H9 (cell line): ENCODE measurements at regions not wholly inside any gene's neighbourhood (a gene's known extent, or its start where the extent isn't known, plus 50 kb on each side); places are given as distances from the start of the nearest gene placed in this dataset.

Experiments used
- DNase-seq: peaks from one replicate; pipeline ENCODE4 v3.0.0-alpha.2; 2017
- H2AFZ ChIP-seq: one replicate; pipeline ENCODE4 v1.6.1; 2013; ENCODE audit warnings: mild to moderate bottlenecking, low read length, control low read depth, moderate library complexity
- H2AK5ac ChIP-seq: 2 replicates; pipeline ENCODE4 v1.6.1; 2013; ENCODE audit warnings: low read length, control low read depth, mixed read lengths; ENCODE audit not compliant: insufficient read length
- H2BK120ac ChIP-seq: one replicate; pipeline ENCODE4 v1.6.1; 2013; ENCODE audit warnings: low read depth, mild to moderate bottlenecking, low read length, control low read depth, inconsistent platforms; ENCODE audit not compliant: poor library complexity, severe bottlenecking
- H2BK12ac ChIP-seq: 2 replicates; pipeline ENCODE4 v1.6.1; 2013; ENCODE audit warnings: low read length, control low read depth, mixed read lengths, low read depth; ENCODE audit not compliant: insufficient read length
- H2BK15ac ChIP-seq: 2 replicates; pipeline ENCODE4 v1.6.1; 2013; ENCODE audit warnings: low read depth, low read length, control low read depth
- H2BK20ac ChIP-seq: one replicate; pipeline ENCODE4 v1.6.1; 2013; ENCODE audit warnings: low read depth, mild to moderate bottlenecking, low read length, control low read depth, inconsistent platforms; ENCODE audit not compliant: poor library complexity, severe bottlenecking
- H2BK5ac ChIP-seq: 2 replicates; pipeline ENCODE4 v1.6.1; 2013; ENCODE audit warnings: low read length, control low read depth, mixed read lengths; ENCODE audit not compliant: insufficient read length
- H3K14ac ChIP-seq: 2 replicates; pipeline ENCODE4 v1.6.1; 2013; ENCODE audit warnings: low read length, control low read depth; ENCODE audit not compliant: insufficient read depth
- H3K18ac ChIP-seq: 2 replicates; pipeline ENCODE4 v1.6.1; 2013; ENCODE audit warnings: low read depth, mild to moderate bottlenecking, mixed read lengths, low read length, control low read depth; ENCODE audit not compliant: insufficient read length
- H3K23ac ChIP-seq: 2 replicates; pipeline ENCODE4 v1.6.1; 2013; ENCODE audit warnings: low read length, control low read depth, mixed read lengths, low read depth; ENCODE audit not compliant: insufficient read length
- H3K23me2 ChIP-seq: 2 replicates; pipeline ENCODE4 v1.6.1; 2013; ENCODE audit warnings: low read depth, mild to moderate bottlenecking, mixed read lengths, low read length, control low read depth; ENCODE audit not compliant: insufficient read length, poor library complexity, severe bottlenecking
- H3K27ac ChIP-seq: 2 replicates; pipeline ENCODE4 v1.5.1; 2013; ENCODE audit warnings: low read length, control low read depth, mixed read lengths, low read depth; ENCODE audit not compliant: insufficient read length
- H3K27me3 ChIP-seq: 2 replicates; pipeline ENCODE4 v1.6.1; 2013; ENCODE audit warnings: low read length, control low read depth, inconsistent platforms; ENCODE audit not compliant: insufficient read depth
- H3K4ac ChIP-seq: 2 replicates; pipeline ENCODE4 v1.6.1; 2013; ENCODE audit warnings: low read depth, mild to moderate bottlenecking, control low read depth, inconsistent platforms, low read length, moderate library complexity
- H3K4me1 ChIP-seq: 2 replicates; pipeline ENCODE4 v1.6.1; 2013; ENCODE audit warnings: low read length, control low read depth, inconsistent platforms; ENCODE audit not compliant: insufficient read depth
- H3K4me2 ChIP-seq: 2 replicates; pipeline ENCODE4 v1.6.1; 2013; ENCODE audit warnings: low read length, control low read depth, mixed read lengths; ENCODE audit not compliant: insufficient read length, insufficient read depth
- H3K56ac ChIP-seq: 2 replicates; pipeline ENCODE4 v1.6.1; 2013; ENCODE audit warnings: low read depth, mild to moderate bottlenecking, mixed read lengths, low read length, control low read depth; ENCODE audit not compliant: insufficient read length
- H3K79me1 ChIP-seq: 2 replicates; pipeline ENCODE4 v1.6.1; 2013; ENCODE audit warnings: low read depth, mild to moderate bottlenecking, moderate library complexity, low read length, control low read depth, inconsistent platforms; ENCODE audit not compliant: insufficient read depth, poor library complexity, severe bottlenecking
- H3K79me2 ChIP-seq: 2 replicates; pipeline ENCODE4 v1.6.1; 2013; ENCODE audit warnings: low read length, control low read depth, inconsistent platforms; ENCODE audit not compliant: insufficient read depth
- H3K9ac ChIP-seq: 2 replicates; pipeline ENCODE4 v1.6.1; 2013; ENCODE audit warnings: low read length, control low read depth, mixed read lengths; ENCODE audit not compliant: insufficient read length; ENCODE audit errors: extremely low read depth
- H3K9me3 ChIP-seq: one replicate; pipeline ENCODE4 v1.6.1; 2013; ENCODE audit warnings: low read depth, low read length, inconsistent platforms; ENCODE audit not compliant: control insufficient read depth
- H3T11ph ChIP-seq: one replicate; pipeline ENCODE4 v1.6.1; 2013; ENCODE audit warnings: mild to moderate bottlenecking, low read length, control low read depth, inconsistent platforms
- H4K20me1 ChIP-seq: one replicate; pipeline ENCODE4 v1.6.1; 2013; ENCODE audit not compliant: control insufficient read depth, insufficient read length, insufficient read depth
- H4K5ac ChIP-seq: 2 replicates; pipeline ENCODE4 v1.6.1; 2013; ENCODE audit warnings: low read depth, mild to moderate bottlenecking, mixed read lengths, low read length, control low read depth; ENCODE audit not compliant: insufficient read length
- H4K8ac ChIP-seq: replicated peaks from 2 replicates; pipeline ENCODE4 v1.6.1; 2013; ENCODE audit warnings: low read length, control low read depth, mixed read lengths, low read depth; ENCODE audit not compliant: insufficient read length
- H4K91ac ChIP-seq: 2 replicates; pipeline ENCODE4 v1.6.1; 2013; ENCODE audit warnings: low read depth, mild to moderate bottlenecking, moderate library complexity, mixed read lengths, low read length, control low read depth; ENCODE audit not compliant: insufficient read length
- H3K27ac Mint-ChIP-seq, 3 experiments: 2 replicates in 2 of 3; 3 replicates in 1 of 3; pipeline ENCODE4 v1.8.0; 2020 to 2021; ENCODE audit warnings: mixed read lengths in 3 of 3, mild to moderate bottlenecking in 1 of 3, moderate library complexity in 1 of 3
- H3K27me3 Mint-ChIP-seq: 2 replicates; pipeline ENCODE4 v1.8.0; 2021; ENCODE audit warnings: low read depth, mild to moderate bottlenecking, moderate library complexity, mixed read lengths
- H3K36me3 Mint-ChIP-seq, 3 experiments: 2 replicates in 2 of 3; 3 replicates in 1 of 3; pipeline ENCODE4 v1.8.0; 2020 to 2021; ENCODE audit warnings: low read depth in 3 of 3, mixed read lengths in 3 of 3; ENCODE audit not compliant: insufficient read depth in 1 of 3
- H3K4me1 Mint-ChIP-seq, 2 experiments: 2 replicates each; pipeline ENCODE4 v1.8.0; 2020; ENCODE audit warnings: mixed read lengths in 2 of 2
- H3K4me3 Mint-ChIP-seq, 2 experiments: 2 replicates in 1 of 2; 3 replicates in 1 of 2; pipeline ENCODE4 v1.8.0; 2020 to 2021; ENCODE audit warnings: mild to moderate bottlenecking in 2 of 2, mixed read lengths in 2 of 2, moderate library complexity in 1 of 2
- H3K9me3 Mint-ChIP-seq, 2 experiments: 2 replicates in 1 of 2; 3 replicates in 1 of 2; pipeline ENCODE4 v1.8.0; 2020; ENCODE audit warnings: mild to moderate bottlenecking in 2 of 2, mixed read lengths in 2 of 2, moderate library complexity in 1 of 2
- WGBS: extraction: QIAGEN DNeasy Blood & Tissue Kit; methylation state at CpG from one replicate; pipeline ENCODE4 v1.1.7; 2013; ENCODE audit warnings: missing lambda C conversion rate, low lambda C conversion rate, mixed read lengths; ENCODE audit not compliant: insufficient read length; ENCODE audit errors: extremely low coverage; 5-methylcytosine and 5-hydroxymethylcytosine counted together
- TF ChIP-seq, protein P1 (sequence below): fragments of 200-600 bp; sonication (generic); conservative IDR thresholded peaks from 3 replicates; pipeline ENCODE4 v1.8.0; 2021; ENCODE audit warnings: antibody characterized with exemption, mild to moderate bottlenecking

DNA sequence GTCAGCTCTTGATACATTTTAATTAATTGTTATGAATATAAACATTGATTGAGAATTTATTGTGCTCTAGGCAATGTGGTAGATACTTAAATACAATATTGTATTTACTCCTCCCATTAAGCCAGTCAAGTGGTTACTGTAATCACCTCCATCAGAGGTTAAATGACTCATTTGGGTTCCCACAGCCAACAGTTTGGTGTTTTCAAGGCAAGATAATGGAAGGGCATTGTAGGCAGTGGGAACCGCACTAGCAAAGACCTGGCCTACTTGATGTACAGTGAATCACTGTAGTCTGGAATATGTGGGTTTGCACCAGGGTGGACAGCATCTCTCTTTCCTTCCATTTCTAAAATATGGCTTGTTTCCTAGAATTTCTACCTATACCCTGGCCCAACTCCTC is 127.4 kb downstream of the EDEM1 start:
- no peak overlapping the region for H3K4ac ChIP-seq

More for the DNA sequence above, 127.4 kb downstream of the EDEM1 start:
- no peak overlapping the region for H2BK15ac ChIP-seq
- H3K18ac ChIP-seq = no peak overlapping the region
- no peak overlapping the region for H3K9ac ChIP-seq
- no peaks in the 10 kb centered on the region for H3K4me1 ChIP-seq
- no peak overlapping the region for H4K91ac ChIP-seq
- no peaks in the 10 kb centered on the region; a peak in 1 of 5 replicates for H3K9me3 Mint-ChIP-seq
- H3K27ac Mint-ChIP-seq = no peak overlapping the region
- no peak overlapping the region for H2BK20ac ChIP-seq
- no peaks in the 10 kb centered on the region for H4K20me1 ChIP-seq
- H3K79me2 ChIP-seq = no peaks in the 10 kb centered on the region
- H3K14ac ChIP-seq = no peak overlapping the region
- peaks cover 3% of the 10 kb centered on the region in 2 experiments; a peak in 2 of 4 replicates for H3K4me1 Mint-ChIP-seq
- H3T11ph ChIP-seq = no peak overlapping the region
- TF ChIP-seq, protein P1, sequence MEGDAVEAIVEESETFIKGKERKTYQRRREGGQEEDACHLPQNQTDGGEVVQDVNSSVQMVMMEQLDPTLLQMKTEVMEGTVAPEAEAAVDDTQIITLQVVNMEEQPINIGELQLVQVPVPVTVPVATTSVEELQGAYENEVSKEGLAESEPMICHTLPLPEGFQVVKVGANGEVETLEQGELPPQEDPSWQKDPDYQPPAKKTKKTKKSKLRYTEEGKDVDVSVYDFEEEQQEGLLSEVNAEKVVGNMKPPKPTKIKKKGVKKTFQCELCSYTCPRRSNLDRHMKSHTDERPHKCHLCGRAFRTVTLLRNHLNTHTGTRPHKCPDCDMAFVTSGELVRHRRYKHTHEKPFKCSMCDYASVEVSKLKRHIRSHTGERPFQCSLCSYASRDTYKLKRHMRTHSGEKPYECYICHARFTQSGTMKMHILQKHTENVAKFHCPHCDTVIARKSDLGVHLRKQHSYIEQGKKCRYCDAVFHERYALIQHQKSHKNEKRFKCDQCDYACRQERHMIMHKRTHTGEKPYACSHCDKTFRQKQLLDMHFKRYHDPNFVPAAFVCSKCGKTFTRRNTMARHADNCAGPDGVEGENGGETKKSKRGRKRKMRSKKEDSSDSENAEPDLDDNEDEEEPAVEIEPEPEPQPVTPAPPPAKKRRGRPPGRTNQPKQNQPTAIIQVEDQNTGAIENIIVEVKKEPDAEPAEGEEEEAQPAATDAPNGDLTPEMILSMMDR = no peak
- no peak overlapping the region for H2AFZ ChIP-seq
- no peak overlapping the region for H3K4me2 ChIP-seq
- no peak overlapping the region for H4K8ac ChIP-seq
- no peak overlapping the region for H3K27ac ChIP-seq
- H3K56ac ChIP-seq = no peak overlapping the region
- H3K36me3 Mint-ChIP-seq = no peaks in the 10 kb centered on the region
- no peaks in the 10 kb centered on the region for H3K79me1 ChIP-seq
- no peak overlapping the region for H4K5ac ChIP-seq
- H3K23me2 ChIP-seq = no peaks in the 10 kb centered on the region
- no peak overlapping the region for H2BK5ac ChIP-seq
- H3K23ac ChIP-seq = no peak overlapping the region
- H3K27me3 Mint-ChIP-seq = peaks cover 2% of the 10 kb centered on the region; the same call in 1 of the 2 replicates
- no CpG with 5 or more reads among the region's 1 CpG for WGBS
- H3K4me3 Mint-ChIP-seq = no peak overlapping the region
- no peaks in the 10 kb centered on the region for H3K27me3 ChIP-seq
- H3K9me3 ChIP-seq = no peaks in the 10 kb centered on the region
- no peak overlapping the region for H2AK5ac ChIP-seq
- H2BK120ac ChIP-seq = no peak overlapping the region
- H2BK12ac ChIP-seq = no peak overlapping the region
- no peak for DNase-seq
